Activated T-cell treated with anti-CD3 and anti-CD28 coated beads, Interleukin-2, amount 50 U/mL, for 24 hours (primary cell): ENCODE measurements at regions not wholly inside any gene's neighbourhood (a gene's known extent, or its start where the extent isn't known, plus 50 kb on each side); places are given as distances from the start of the nearest gene placed in this dataset.
"Not testable (repeated sequence)": the region's sequence is repeated elsewhere in the genome, so short reads cannot be mapped to it uniquely, and the experiment has no call there.

Source experiments
- DNase-seq: peaks from one replicate; pipeline ENCODE4 v3.0.0-alpha.2; 2020
- H3K27ac Mint-ChIP-seq: 2 replicates; pipeline ENCODE4 v1.8.0; 2020; ENCODE audit warnings: mild to moderate bottlenecking, mixed read lengths
- H3K27me3 Mint-ChIP-seq: 2 replicates; pipeline ENCODE4 v1.8.0; 2020; ENCODE audit warnings: mixed read lengths
- H3K36me3 Mint-ChIP-seq: 2 replicates; pipeline ENCODE4 v1.8.0; 2020; ENCODE audit warnings: low read depth, mixed read lengths
- H3K4me1 Mint-ChIP-seq: 2 replicates; pipeline ENCODE4 v1.8.0; 2020; ENCODE audit warnings: low read depth, mixed read lengths
- H3K4me3 Mint-ChIP-seq: 2 replicates; pipeline ENCODE4 v1.8.0; 2020; ENCODE audit warnings: mild to moderate bottlenecking, moderate library complexity, mixed read lengths
- H3K9me3 Mint-ChIP-seq: 2 replicates; pipeline ENCODE4 v1.8.0; 2020; ENCODE audit warnings: mixed read lengths

DNA sequence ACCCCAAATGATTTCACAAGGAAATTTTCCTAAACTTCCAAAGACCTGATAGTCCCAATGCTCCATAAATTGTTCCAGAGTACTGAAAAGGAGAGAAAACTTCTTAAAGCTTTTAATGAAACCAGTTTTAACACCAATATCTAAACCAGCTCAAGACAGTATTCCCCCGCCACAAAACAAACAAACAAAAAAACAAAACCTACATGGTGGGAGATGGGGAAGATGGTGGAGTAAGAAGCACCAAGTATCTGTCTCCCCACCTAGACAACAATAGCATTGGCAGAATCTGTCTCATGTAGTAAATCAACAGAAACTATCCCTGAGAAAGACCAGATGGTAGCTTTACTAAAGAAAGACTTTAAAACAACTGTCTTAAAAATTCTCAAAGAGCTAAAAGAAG, 88.7 kb upstream of the CCT8L2 start:
- not testable (repeated sequence) for H3K4me1 Mint-ChIP-seq, DNase-seq, H3K36me3 Mint-ChIP-seq, H3K4me3 Mint-ChIP-seq, H3K27ac Mint-ChIP-seq, H3K9me3 Mint-ChIP-seq
- H3K27me3 Mint-ChIP-seq: peaks cover 13% of the 10 kb centered on the region

DNA sequence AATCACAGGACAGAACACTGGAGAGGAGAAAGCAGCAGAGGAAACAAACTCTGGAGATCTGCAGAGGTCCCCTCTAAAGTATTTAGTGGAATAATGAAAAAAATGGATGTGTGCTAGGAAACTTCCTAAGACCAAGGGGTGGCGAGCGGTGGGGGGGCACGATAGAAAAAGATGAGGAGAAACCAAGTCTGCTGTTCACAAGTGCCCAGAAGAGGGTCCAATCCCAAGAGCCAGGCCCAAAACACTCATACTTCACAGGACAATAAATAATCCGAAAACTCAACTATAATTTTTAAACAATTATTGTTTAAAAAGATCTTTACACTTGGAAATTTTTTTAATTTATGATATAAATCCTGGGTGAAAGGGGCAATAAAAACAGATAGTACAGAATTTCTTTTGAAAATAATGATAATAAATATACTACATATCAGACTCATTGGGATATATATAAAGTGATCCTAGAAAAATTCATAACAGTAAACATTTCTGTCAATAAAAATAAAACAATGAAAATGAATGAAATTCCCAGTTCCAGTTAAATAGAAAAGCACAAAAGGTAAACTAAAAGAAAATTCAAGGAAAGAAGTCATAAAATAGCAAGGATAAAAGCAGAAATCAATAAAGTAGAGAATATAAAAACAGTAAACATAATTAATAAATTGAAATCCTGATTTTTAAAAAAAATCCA, 87.7 kb upstream of the CCT8L2 start:
- H3K4me1 Mint-ChIP-seq, H3K36me3 Mint-ChIP-seq, DNase-seq, H3K4me3 Mint-ChIP-seq, H3K27ac Mint-ChIP-seq, H3K9me3 Mint-ChIP-seq: not testable (repeated sequence)
- H3K27me3 Mint-ChIP-seq: peaks cover 13% of the 10 kb centered on the region

DNA sequence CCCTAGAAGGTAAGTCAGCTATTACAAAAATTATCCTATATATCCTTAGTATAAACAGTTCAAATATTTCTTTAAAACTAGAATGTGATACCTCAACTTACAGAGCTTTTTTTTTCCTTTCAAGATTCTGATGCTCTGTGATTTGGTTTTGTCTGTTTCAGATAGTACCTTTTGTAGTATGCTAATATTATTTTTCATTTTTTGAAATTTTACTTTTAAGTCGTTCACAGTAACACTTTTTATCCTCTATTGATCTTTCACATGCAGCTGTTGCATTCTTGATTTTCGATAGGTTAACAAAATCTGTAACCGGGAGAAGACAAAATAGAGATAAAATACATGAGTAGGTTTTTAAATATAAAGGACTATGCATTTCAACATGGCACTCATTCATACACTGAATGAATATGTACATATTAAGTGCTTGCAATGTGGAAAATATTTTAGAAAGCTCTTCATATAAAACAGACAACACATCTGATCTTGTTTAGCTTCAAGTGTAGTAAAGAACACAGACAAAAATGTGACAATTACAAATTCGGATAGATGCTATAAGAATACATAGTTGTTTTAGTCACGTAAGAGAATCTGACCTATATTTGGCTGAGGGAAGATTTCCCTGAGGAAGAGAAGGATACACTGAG, 86.7 kb upstream of the CCT8L2 start:
- H3K4me1 Mint-ChIP-seq, H3K9me3 Mint-ChIP-seq, H3K4me3 Mint-ChIP-seq, DNase-seq, H3K36me3 Mint-ChIP-seq, H3K27ac Mint-ChIP-seq: not testable (repeated sequence)
- peaks cover 13% of the 10 kb centered on the region for H3K27me3 Mint-ChIP-seq

DNA sequence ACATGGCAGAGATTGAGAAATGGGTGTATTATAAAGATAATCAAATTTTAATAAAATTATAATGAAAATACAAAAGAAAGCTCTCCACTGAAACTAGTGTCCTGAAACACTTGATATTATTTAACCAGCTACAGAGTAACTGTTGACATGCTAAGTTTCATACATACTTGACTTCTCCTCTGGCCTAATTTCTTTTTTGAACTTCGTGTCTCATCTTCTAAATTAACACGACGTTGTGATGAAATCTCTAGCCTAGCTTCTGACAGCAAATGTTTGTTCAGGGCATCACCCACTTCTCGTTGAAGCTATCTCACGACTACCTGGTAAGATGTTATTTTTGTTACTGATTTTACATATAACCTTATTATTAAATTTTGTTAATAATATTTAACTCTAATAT, 80.8 kb upstream of the CCT8L2 start:
- H3K4me1 Mint-ChIP-seq, H3K36me3 Mint-ChIP-seq, DNase-seq, H3K27me3 Mint-ChIP-seq, H3K9me3 Mint-ChIP-seq, H3K27ac Mint-ChIP-seq, H3K4me3 Mint-ChIP-seq: not testable (repeated sequence)

DNA sequence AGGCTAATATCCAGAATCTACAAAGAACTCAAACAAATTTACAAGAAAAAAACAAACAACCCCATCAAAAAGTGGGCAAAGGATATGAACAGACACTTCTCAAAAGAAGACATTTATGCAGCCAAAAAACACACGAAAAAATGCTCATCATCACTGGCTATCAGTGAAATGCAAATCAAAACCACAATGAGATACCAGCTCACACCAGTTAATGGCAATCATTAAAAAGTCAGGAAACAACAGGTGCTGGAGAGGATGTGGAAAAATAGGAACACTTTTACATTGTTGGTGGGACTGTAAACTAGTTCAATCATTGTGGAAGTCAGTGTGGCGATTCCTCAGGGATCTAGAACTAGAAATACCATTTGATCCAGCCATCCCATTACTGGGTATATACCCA, 73.0 kb upstream of the CCT8L2 start:
- H3K27me3 Mint-ChIP-seq, H3K4me1 Mint-ChIP-seq, H3K27ac Mint-ChIP-seq, H3K4me3 Mint-ChIP-seq, H3K9me3 Mint-ChIP-seq, H3K36me3 Mint-ChIP-seq, DNase-seq: not testable (repeated sequence)

DNA sequence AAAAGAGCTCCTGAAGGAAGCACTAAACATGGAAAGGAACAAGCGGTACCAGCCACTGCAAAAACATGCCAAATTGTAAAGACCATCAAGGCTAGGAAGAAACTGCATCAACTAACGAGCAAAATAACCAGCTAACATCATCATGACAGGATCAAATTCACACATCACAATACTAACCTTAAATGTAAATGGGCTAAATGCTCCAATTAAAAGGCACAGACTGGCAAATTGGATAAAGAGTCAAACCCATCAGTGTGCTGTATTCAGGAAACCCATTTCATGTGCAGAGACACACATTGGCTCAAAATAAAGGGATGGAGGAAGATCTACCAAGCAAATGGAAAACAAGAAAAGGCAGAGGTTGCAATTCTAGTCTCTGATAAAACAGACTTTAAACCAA, 69.7 kb upstream of the CCT8L2 start:
- not testable (repeated sequence) for H3K9me3 Mint-ChIP-seq, DNase-seq, H3K27me3 Mint-ChIP-seq, H3K36me3 Mint-ChIP-seq, H3K27ac Mint-ChIP-seq, H3K4me3 Mint-ChIP-seq, H3K4me1 Mint-ChIP-seq

DNA sequence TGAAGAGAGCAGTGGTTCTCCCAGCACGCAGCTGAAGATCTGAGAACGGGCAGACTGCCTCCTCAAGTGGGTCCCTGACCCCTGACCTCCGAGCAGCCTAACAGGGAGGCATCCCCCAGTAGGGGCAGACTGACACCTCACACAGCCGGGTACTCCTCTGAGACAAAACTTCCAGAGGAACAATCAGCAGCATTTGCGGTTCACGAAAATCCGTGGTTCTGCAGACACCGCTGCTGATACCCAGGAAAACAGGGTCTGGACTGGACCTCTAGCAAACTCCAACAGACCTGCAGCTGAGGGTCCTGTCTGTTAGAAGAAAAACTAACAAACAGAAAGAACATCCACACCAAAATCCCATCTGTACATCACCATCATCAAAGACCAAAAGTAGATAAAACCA, 68.4 kb upstream of the CCT8L2 start:
- H3K36me3 Mint-ChIP-seq, H3K4me3 Mint-ChIP-seq, H3K4me1 Mint-ChIP-seq, H3K9me3 Mint-ChIP-seq, DNase-seq, H3K27ac Mint-ChIP-seq, H3K27me3 Mint-ChIP-seq: not testable (repeated sequence)

DNA sequence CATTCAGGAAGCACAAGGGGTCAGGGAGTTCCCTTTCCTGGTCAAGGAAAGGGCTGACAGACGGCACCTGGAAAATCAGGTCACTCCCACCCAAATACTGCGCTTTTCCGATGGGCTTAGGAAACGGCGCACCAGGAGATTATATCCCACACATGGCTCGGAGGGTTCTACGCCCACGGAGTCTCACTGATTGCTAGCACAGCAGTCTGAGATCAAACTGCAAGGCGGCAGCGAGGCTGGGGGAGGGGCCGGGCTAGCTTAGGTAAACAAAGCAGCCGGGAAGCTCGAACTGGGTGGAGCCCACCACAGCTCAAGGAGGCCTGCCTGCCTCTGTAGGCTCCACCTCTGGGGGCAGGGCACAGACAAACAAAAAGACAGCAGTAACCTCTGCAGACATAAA, 68.0 kb upstream of the CCT8L2 start:
- DNase-seq, H3K27me3 Mint-ChIP-seq, H3K4me1 Mint-ChIP-seq, H3K27ac Mint-ChIP-seq, H3K36me3 Mint-ChIP-seq, H3K9me3 Mint-ChIP-seq, H3K4me3 Mint-ChIP-seq: not testable (repeated sequence)

DNA sequence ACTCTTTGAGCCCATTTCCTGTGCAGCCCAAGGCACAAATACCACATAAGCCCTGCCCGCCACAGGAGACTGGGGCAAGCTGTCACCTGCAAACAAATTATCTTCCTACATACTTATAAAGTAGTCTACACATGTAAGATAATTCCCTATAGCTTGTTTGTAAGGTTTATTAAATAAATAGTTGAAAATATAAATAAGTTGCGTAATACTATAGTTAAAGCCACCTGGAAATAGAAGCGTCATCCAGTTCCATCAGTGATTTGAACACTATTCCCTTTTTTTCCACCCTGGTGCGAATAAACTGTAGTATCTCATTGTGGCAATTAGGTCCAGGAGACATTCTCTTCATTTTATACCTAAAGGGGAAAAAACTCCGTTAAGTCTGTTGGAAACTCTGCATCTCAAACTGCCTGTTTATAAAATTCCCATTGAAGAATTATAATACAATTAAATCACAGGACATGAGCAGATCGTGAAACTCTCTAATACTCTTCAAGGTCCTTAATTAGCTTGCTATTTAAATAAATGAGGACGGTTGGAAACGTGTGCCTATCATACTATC, 66.7 kb upstream of the CCT8L2 start:
- not testable (repeated sequence) for H3K4me3 Mint-ChIP-seq, H3K4me1 Mint-ChIP-seq, H3K9me3 Mint-ChIP-seq, H3K36me3 Mint-ChIP-seq, DNase-seq, H3K27ac Mint-ChIP-seq, H3K27me3 Mint-ChIP-seq

DNA sequence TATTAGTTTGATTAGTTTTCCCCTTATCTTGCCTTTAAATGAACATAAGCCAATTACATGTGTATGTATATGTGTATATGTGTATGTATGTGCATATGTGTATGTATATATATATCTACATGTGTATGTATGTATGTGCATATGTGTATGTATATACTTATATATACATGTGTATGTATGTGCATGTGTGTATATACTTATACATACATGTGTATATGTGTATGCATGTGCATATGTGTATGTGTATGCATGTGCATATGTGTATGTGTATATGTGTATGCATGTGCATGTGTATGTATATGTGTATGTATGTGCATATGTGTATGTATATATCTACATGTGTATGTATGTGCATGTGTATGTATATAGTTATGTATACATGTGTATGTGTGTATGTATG, 65.5 kb upstream of the CCT8L2 start:
- Mint-ChIP-seq H3K4me1 (no peaks in the 10 kb centered on the region), H3K27ac (no peak overlapping the region), H3K9me3 (peaks cover 5% of the 10 kb centered on the region), H3K36me3 (no peaks in the 10 kb centered on the region), H3K4me3 (no peak overlapping the region), H3K27me3 (no peaks in the 10 kb centered on the region)
- no peak for DNase-seq

DNA sequence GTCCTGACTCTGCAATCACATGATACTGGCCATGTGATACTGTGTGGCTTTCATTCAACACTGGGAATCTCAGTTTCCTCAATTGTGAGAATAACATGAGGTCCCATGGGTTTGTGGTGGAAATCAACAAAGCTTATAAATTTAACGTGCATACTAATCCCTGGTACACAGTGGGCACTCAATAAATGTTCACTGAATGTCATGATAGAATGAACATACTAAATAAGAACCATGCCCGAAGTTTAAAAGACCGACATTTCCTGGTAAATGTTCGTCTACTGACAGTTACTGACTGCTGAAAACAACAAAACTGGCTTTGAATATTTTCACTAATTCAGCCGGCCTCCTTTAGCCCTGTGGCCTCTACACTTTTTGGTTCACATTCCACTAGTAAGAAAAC, 62.3 kb upstream of the CCT8L2 start:
- no peak for DNase-seq

DNA sequence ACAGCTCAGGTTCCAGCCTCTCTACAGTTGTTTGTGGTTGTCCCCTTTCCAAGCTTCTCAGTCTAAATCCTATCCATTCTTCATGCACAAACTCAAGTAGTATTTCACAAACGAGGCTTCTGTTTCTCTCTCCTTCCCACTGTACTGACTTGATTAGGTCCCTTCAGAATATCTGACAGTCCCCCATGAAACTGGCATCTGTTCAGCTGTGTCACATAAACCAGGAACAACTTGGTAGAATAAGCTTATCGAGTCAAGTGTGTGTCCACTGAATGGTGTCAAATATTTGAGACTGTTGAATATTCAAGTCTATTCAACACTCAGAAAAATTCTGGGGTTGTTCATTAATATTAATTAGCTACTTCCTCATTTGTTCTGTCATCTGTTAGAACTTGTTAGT, 61.7 kb upstream of the CCT8L2 start:
- not testable (repeated sequence) for H3K27me3 Mint-ChIP-seq, H3K9me3 Mint-ChIP-seq, DNase-seq, H3K4me3 Mint-ChIP-seq, H3K27ac Mint-ChIP-seq, H3K4me1 Mint-ChIP-seq
- H3K36me3 Mint-ChIP-seq: peaks cover 33% of the 10 kb centered on the region

More for the DNA sequence above, 62.3 kb upstream of the CCT8L2 start:
- peaks cover 4% of the 10 kb centered on the region for H3K9me3 Mint-ChIP-seq
- H3K36me3 Mint-ChIP-seq: peaks cover 28% of the 10 kb centered on the region
- H3K4me3 Mint-ChIP-seq: no peak overlapping the region
- no peaks in the 10 kb centered on the region for H3K27me3 Mint-ChIP-seq
- H3K27ac Mint-ChIP-seq: no peak overlapping the region
- no peaks in the 10 kb centered on the region for H3K4me1 Mint-ChIP-seq

DNA sequence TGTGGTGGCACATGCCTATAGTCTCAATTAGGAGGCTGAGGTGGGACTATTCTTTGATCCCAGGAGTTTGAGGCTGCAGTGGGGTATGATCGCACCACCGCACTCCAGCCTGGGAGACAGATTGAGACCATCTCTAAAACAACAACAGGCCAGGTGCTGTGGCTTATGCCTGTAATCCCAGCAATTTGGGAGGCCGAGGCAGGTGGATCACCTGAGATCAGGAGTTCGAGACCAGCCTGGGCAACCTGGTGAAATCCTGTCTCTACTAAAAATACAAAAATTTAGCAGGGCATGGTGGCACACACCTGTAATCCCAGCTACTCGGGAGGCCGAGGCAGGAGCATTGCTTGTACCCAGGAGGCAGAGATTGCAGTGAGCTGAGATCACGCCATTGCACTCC, 60.6 kb upstream of the CCT8L2 start:
- H3K27ac Mint-ChIP-seq, H3K4me3 Mint-ChIP-seq, H3K9me3 Mint-ChIP-seq, H3K27me3 Mint-ChIP-seq, DNase-seq, H3K4me1 Mint-ChIP-seq: not testable (repeated sequence)
- H3K36me3 Mint-ChIP-seq: peaks cover 42% of the 10 kb centered on the region

DNA sequence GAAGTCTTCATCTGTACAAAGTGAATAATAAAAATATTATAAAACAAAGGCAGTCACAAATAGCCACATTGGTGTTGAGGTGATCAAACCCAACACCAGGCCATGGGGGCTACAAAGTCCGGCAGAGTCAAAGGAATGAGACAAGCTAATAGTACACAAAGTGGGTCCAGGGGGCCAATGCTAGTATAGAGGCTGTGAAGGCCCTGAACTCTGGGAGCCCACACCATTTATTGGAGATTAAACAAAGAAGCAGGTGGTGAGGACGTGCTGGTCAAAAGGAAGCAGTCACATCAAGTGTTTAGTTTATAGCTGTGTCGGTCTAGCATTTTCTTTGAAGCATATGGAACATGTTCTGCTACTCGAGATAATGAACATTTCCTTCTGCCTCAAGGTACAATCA, 58.6 kb upstream of the CCT8L2 start:
- peaks cover 50% of the 10 kb centered on the region for H3K36me3 Mint-ChIP-seq
- no peaks in the 10 kb centered on the region for H3K27me3 Mint-ChIP-seq
- H3K4me1 Mint-ChIP-seq: no peaks in the 10 kb centered on the region
- H3K4me3 Mint-ChIP-seq: no peak overlapping the region
- peaks cover 4% of the 10 kb centered on the region for H3K9me3 Mint-ChIP-seq
- no peak overlapping the region for H3K27ac Mint-ChIP-seq
- no peak for DNase-seq
